Ovary (tissue), 3 donors: ENCODE measurements at regions not wholly inside any gene's neighbourhood (a gene's known extent, or its start where the extent isn't known, plus 50 kb on each side); places are given as distances from the start of the nearest gene placed in this dataset.

Experiments used
- CTCF ChIP-seq, 3 donors: fragments of 450-650 bp in 2 of 3; fragments of 200-600 bp in 1 of 3; IDR thresholded peaks; one replicate each; pipeline versions ENCODE4 v1.5.1 to v1.8.0; 2016 to 2022; ENCODE audit warnings: antibody characterized with exemption in 3 of 3, mild to moderate bottlenecking in 1 of 3
- EP300 ChIP-seq: sonication (generic); formaldehyde crosslinking; IDR thresholded peaks from one replicate; pipeline ENCODE4 v1.6.1; 2017; ENCODE audit warnings: antibody characterized with exemption
- POLR2A ChIP-seq: fragments of 450-650 bp; IDR thresholded peaks from one replicate; pipeline ENCODE4 v1.6.1; 2017; ENCODE audit warnings: antibody characterized with exemption, mild to moderate bottlenecking, moderate library complexity
- donor health status: DM: no; HTN: no; CAD: no.

GRCh38 chr1:99069146-99069545, 64.5 kb upstream of the PLPPR5 start:
- TF ChIP-seq POLR2A: no peak
- TF ChIP-seq CTCF (IDR thresholded peaks at IDR 0.05): no peak
- TF ChIP-seq EP300: no peak
